Stromal cell of bone marrow (primary cell): ENCODE measurements at regions not wholly inside any gene's neighbourhood (a gene's known extent, or its start where the extent isn't known, plus 50 kb on each side); places are given as distances from the start of the nearest gene placed in this dataset.

Experiments
- DNase-seq: peaks from one replicate; pipeline ENCODE4 v3.0.0-alpha.2; 2012; ENCODE audit warnings: low read depth

DNA sequence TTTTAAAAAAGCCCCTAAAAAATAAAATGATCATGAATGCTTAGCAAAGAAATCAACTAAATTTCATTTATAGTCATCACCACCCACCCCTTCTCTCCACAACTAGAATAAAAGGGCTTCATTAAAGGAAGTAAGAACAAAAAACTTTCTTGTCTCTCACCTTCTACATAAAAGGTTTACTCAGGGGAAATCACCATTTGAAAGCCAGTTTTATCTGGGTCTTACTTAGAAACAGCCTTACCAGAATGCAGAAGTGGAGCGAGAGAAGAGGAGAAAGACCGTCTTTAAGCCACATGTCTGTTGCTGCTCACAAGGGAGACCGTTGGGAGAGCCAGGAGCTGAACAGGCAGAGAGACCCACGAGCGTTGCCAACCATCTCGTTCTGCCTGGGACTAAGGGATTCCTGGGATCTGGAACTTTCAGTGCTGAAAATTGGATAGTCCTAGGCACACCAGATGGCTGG lies 350.1 kb upstream of the PROK2 start:
- no peak for DNase-seq

DNA sequence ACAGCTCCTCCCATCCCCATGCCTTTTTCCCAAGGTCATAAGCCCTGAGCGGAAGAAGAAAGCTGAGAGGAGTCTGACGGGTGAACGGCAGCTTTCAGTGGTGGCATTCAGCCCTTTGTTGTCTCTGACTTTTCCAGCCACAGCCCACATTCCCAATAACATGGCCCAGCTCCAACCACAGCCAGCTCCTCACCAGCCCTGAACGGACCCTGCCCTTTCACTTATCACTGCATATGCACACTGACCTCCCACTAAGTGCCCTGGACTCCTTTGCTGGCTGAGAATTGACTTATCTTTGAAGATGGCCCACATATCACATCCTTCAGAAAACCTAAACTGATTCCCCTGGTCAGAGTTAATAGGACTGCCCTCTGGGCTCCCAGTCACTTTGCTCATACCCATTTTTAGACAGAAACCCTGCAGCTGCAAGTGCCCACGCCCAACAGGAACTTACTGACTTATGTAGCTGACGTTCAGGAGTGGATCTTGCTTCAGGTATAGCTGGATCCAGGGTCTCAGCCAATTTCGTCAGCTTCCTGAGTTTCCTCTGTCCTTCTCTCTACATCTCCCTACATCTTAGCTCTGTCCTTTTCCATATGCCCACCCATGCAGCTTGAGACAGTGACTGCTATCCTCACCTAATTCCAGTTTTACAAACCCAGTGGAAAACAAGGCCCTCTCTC lies 348.5 kb upstream of the PROK2 start:
- no peak for DNase-seq

DNA sequence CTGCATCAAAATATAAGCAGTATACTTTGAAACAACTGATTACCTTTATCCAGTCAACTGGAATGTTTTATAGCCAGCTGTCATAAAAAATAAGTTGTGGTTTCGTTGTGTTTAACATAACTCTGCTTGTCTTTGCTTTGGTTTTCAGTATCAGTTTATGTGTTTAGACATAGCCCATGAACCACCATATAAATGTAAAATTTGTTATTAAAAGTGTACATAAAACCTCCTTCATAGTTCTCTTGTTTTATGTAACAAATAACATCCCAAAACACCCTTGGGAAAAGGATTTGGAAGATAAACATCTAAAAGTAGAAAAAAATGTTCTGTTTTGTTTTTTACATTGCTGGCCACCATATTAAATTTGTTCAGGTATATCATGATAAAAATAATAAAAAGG lies 347.0 kb upstream of the PROK2 start:
- no peak for DNase-seq

DNA sequence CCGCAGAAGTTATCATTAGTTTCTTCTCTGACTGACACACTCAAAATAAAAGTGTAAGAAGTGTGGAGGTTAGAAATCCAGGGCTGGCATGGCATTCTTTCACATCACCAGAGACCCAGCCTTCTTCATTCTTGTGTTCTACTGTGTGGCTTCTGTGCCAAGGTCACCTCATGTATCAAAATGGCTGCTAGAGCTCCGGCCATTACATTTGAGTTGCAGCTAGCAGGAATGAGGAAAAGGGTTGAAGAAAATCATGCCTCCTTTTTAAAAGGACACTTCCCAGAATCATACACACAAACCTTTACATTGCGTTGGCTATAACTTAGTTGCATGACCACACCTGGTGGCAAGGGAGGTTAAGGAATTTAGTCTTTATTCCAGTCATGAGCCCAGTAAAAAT lies 345.6 kb upstream of the PROK2 start:
- no peak for DNase-seq

DNA sequence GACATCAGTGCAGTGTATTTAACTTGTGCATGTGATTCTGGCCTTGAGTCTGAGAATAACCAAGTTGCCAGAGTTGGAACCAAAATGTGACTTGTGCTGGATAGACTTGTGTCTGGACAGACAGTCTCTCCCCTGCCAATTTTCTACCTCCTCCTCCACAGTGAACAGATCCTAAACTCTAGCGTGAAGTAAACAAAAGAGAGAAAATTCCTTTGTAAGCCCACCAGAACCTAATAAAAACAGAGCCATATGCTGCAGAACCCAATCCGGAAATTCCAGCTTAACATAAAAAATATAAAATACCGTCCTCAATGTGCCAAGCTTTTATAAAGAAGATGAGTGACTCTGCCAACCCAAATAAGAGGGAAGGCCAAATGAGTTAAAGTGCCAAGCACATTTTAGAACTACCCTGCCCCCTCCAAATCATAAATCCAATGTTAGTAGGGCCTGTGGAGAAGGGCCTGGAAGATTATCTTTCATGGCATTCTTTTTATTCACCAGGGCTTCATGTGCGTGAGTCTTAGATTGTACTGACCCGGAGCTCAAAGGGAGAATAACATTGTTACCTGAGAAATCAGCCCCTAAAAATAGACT lies 344.6 kb upstream of the PROK2 start:
- DNase-seq = peak; percentile 45

DNA sequence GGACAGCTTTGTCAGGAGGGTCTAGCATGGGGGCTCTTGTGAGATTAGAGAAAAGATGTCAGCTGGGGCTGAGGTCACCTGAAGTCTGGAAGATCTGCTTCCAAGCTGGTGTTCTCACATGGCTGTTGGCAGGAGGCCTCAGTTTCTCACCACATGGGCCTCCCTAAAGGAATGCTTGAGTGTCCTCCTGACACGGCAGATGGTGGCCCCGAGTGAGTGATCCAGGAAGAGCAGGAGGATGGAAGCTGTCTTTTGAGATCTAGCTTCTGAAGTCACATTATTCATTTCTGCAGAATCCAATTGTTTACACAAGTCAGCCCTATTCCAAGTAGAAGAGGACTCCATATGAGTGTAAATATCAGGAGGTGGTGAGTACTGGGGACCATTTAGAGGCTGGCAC lies 344.0 kb upstream of the PROK2 start:
- DNase-seq = no peak

DNA sequence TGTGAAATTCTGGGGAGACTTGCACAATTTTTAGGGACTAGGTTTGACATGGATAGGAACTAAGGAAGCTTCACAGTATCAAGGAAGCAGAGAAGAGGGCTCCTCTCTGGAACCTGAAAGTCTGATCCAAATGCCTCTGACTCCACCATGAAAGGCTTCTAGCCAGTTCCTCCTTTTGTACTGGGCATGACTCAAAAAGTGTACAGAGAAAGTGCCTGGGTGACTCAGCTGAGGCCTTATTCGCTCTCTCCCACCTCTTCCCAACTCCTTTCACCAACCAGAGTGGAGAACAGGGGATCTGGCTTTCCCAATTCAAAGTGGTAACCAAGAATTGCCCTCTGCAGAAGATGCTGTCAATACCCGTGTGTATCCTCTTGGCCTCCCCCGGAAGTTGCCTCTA lies 342.9 kb upstream of the PROK2 start:
- DNase-seq = peak; percentile 55

DNA sequence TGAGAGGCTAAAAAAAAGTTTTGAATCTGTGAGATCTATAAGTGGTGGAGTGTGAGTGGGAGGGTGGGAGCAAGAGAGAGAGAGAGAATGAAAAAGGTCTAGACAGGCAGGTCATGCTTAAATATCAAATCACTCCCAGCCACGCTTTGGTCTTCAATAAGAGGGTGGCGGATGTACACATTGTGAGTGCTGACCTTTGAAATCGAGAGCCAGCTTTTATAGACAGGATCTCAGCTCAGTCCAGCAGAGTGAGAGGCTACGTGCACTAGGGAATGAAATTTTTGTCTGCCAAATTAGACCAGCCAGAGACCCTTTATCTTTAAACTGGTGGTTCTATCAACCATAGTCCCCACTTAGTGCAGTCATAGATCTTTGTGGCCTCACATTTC lies 342.3 kb upstream of the PROK2 start:
- no peak for DNase-seq

DNA sequence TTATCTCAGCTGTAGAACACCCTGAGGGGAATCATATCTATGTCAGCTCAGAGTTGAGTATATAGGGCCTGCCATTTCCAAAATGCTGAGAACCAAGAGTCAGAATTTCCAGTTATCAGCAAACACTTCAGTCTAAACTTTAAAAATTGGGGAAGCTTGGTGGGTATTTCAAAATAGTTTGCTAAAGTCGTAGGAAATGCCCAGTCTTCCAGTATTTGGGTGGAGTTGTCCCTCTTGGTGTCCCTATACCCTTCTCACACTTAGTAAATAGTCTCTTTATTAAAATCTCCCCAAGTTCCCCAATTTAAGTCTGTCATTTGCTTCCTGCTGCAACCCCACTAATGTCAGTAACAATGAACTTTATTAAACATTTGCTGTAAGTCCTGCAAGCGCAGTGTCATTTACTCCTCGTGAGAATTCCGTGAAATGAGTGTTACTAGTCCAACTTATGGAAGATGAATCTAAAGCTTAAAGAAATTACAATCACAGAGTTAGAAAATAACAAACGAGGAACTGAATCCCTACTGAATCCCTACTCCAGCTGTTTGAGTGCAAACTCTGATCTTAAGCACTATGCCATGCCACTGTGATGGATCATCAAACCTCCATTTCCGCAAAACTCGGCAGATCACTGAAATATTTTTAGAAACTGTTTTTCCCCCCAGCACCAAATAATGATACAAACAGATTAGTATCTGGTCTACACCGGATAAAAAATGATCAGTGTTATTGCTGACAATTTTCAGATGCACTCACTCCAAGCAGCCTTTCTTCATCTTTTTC lies 341.7 kb upstream of the PROK2 start:
- DNase-seq = no peak

DNA sequence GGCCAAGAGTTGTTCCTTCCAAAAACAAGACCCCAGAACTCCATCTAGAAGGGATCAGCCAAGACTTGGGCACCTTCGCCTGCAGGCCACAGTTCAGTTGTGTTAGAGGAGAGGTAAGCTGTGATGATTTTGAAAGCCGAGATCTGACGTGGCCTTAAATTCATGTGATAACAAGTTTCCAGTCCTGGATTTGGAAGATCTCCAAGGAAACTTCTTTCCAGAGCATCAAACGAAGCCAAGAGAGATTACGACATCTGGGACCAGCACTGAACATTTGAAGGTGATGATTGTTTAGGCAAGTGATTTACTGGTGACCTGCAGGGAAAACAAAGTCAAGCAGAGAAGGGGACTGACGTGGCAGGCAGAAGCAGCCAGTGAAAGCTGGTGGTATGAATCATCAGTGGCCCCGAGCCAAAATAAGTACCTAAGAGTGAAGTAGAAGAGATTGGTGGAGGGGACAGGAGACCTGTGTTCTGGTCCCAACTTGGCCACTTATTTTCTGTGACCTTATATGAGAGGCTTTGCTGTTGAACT lies 339.0 kb upstream of the PROK2 start:
- peak; percentile 81 for DNase-seq

DNA sequence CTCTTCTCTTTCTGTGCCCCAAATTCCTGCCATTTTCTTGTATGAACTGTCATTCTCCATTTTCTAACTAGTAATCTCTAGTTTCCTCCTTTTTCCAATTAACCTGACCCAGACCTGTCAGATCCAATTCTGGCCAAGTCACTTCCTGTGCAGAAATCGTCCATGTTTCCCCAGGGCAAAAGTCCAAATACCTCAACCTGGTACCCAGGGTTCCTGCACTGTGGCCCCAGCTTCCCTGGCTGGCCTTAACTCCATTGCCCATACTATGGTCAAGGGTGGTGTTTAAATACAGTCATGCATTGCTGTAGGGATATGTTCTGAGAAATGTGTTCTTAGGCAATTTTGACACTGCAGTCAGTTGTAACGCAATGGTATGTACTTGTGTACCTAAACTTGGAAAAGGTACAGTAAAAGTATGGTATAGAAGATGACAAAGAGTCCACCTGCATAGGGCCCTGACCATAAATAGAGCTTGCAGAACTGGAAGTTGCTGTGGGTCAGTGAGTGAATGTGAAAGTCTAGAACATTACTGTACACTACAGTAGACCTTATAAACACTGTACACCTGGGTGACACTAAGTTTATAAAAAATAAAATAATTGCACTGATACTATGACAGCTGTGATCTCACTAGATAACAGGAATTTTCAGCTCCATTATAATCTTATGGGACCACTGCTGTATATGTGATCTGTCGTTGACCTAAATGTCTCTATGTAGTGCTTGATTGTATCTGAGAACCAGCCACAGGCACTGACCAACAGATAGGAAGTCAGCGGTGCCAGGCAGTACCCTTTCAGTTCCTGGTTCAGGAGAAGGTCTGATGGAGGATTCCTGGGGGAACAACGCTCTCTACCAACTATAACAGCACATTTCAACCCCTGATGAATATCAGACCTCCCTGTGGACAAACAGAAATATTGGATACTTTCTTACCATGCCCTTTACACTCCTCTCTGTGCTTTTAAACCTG lies 336.1 kb upstream of the PROK2 start:
- DNase-seq = no peak

DNA sequence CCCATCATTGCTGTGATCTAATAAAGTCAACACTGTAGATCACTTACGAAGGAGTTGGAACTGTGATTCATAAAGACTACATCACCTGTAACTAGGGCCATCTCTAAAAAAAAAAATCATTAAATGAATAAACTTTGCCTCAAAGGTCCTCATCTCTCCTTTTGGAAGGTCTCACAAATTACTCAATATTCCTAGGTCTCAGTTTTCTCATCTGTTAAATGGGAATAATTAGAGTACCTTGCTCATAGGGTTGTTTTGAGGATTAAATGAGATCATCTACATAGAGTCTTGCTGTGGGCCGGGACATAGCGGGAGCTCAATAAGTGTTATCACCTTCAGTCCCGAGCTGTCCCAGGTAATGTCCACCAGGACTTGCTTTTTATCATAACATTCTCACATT lies 335.1 kb upstream of the PROK2 start:
- DNase-seq = no peak

DNA sequence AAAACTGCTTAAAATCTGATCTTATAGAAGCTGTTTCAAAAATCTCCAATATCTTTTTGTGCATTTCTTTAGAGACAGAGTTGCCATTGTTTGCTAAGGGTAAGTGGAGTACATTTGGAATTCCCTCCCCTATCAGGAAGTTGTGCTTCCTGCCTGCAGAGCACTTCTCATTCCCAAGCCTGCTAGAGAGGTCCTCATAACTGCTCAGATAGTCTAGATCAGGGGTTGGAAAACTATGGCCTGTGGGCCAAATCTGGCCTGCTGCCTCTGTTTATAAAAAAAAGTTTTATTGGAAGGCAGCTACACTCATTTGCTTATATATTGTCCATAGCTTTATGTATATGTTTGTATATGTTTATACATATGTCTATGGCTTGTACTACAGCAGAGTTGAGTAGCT lies 333.7 kb upstream of the PROK2 start:
- DNase-seq = no peak

DNA sequence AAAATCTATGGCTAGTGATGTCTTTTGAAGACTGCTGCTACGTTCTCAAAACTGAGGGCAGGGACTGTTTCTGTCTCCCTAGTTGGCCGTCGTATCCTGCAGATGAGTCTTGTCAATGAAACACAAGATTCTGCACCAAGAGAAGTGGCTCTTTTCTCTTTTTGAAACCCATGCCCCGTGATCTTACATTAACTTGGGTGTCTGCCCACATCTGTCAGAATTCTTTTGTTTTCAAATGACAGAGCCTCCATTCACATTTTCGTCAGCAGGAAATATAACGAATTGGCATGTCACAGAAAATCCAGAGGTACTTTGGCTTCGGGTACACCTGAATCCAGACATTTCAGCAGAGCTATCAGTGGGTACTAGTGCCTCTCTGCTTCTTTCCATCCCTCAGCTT lies 331.3 kb upstream of the PROK2 start:
- no peak for DNase-seq

DNA sequence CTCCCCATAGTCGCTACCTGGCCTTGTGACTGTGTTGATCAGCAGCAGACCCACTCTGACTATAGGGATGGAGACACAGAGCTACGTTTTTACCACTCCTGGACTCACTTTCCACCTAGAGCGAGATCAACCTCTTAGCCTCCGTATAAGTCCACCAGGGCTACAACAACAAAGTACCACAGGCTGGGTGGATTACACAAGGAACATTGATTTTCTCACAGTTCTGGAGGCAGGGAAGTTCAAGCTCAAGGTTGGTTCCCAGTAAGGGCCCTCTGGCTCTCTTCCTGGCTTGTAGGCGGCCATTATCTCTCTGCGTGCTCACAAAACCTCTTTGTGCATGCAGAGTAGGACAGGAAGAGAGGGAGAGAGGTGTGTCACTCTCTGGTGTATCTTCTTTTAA lies 330.4 kb upstream of the PROK2 start:
- DNase-seq = no peak

DNA sequence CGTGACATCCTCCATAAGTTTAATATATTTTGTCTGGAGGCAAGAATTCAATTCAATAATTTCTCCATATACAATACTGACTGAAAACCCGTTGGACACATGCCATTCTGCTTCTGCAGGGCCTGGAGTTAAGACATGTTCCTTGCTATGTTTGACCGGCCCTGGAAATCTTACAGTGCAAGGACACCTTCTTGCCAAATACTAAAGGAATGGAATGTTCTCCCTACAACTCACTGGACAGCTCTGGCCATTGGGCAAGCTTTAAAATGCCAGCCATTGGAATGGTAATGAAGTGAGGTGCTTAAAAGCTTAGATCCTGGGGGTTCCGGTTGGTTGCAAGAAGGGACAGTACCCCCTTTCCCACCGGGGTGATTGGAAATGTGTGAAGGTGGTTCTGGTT lies 329.8 kb upstream of the PROK2 start:
- no peak for DNase-seq

DNA sequence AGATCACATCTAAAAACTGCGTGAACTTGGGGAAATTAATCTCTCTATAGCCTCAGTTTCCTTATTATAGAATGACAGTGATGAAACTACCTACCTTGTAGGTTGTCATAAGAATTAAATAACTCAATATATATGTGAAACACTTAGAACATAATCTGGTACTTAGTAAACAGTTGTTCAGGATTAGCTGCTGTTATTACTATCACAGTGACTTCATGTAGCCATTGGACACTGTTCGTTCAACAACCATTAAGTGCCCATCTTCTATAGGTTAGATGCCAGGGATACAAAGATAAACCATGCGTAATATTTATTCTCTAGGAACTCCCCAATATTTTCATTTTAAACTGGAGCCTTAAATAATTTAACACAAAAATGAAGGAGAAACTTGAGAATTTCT lies 329.0 kb upstream of the PROK2 start:
- no peak for DNase-seq

DNA sequence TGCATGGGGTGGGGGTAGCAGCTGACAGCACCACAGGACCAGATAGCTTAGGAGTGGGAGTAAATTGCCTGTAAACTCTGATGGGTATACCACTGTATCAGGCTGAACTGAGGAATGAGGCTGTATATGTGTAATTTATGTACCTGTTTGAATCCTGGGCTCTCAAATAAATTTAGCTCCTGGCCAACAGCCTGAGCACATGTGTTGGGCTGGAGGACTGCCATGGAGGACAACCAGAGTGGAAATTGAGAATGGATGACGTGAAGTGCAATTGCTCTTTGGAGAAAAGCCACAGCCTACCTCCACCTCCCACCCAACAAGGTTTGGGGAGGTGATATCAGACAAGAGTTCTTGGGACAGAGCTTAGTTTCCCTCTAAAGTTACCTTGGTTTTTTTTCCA lies 328.6 kb upstream of the PROK2 start:
- no peak for DNase-seq

DNA sequence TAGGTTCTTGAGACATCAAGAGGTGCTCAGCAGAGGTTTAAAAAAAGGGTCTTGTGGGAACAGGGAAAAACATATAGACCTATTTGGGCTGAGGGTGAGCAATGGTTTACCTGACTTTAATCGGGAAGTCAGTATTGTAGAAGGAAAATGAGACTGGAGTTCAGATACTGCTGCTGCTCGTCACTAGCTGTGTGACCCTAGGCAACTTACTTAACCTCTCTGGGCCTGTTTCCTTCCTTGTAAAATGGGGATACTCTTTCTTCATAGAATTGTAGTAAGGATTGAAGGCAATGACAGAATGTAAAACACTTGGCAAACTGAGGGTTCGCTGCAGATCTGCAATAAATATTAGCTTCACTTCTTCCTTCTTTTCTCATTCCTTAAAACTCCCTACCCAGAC lies 327.5 kb upstream of the PROK2 start:
- DNase-seq = no peak

DNA sequence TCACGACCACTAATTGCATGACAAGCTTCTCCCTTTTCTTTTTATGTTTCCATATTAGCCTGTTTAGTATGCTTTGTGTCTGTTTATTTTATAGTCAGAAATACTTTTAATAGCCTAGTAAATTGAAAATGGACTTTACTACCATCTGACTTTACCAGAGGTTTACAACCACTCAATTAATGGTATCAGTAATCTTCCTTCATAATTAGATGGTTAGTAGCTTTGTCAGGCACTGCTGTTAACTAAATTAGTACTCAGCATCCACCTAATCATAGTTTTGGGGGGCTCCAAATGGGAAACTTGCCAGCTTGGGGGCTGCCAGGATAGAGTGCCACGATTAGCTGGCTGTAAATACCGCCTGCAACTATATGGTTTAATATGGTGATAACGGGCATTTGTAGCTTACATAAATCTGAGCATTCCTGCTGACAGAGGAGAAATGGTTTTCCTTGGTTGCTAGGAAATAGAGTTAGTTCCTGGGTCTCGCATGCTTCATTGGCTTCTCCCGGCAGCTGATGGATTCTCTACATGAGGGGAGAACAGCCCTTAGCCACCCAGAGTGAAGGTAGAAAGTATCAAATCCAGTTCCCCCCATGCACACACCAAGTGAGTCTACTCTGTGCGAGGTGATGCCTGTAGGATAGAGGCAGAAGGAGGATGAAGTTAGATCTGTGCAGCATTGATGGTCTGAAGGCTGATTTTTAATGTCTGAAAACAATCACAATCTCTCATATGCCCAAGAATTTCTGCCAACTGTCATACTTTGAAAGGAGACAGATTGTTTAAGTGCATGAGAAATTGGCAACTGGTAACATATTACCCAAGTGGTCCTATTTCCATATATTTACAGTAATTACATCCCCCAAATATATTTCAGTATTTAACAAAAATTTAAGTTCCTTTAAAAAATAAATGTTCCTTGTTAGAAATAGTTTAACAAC lies 326.6 kb upstream of the PROK2 start:
- no peak for DNase-seq
